ENCODE measurements at regions not wholly inside any gene's neighbourhood (a gene's known extent, or its start where the extent isn't known, plus 50 kb on each side); places are given as distances from the start of the nearest gene placed in this dataset.

- TF ChIP-seq CTCF (IDR thresholded peaks at IDR 0.05) (no peak), POLR2A (IDR thresholded peaks at IDR 0.05) (no peak)
Measured at GRCh38 chr2:19653509-19653908, 248.3 kb downstream of the TTC32 start.
